HUDEP-2 (cell line): ENCODE measurements at regions not wholly inside any gene's neighbourhood (a gene's known extent, or its start where the extent isn't known, plus 50 kb on each side); places are given as distances from the start of the nearest gene placed in this dataset.

Source experiments
- DNase-seq, 76 experiments: peaks; one replicate each; lab custom pipeline; 2025; ENCODE audit not compliant: unreplicated experiment in 76 of 76; lab: John Stamatoyannopoulos, UW

GRCh38 chr2:30367232-30368070, 79.6 kb upstream of the LCLAT1 start:
- no peak for DNase-seq

DNA sequence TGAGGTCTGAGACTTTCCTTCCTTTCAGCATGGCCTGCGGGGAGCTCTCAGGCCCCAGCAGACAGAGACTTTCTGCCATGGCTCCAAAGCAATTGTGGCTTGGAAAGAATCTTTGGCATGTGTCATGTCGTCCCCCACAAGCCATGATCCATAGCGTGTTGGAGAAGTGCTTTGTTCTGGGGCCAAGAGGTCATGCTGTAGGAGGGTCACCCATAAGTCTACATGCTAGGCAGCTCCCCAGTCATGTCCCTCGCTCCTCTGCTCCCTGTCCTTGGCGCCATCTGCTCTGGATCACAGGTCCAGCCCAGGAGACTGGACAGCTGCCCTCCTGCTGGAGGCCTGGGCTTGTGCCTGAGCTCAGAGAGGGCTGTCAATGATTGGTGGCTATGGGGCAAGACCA, 78.8 kb upstream of the LCLAT1 start:
- DNase-seq, result no peak

- DNase-seq, result no peak
Measured at GRCh38 chr2:30371028-30371689, 75.9 kb upstream of the LCLAT1 start.

DNA sequence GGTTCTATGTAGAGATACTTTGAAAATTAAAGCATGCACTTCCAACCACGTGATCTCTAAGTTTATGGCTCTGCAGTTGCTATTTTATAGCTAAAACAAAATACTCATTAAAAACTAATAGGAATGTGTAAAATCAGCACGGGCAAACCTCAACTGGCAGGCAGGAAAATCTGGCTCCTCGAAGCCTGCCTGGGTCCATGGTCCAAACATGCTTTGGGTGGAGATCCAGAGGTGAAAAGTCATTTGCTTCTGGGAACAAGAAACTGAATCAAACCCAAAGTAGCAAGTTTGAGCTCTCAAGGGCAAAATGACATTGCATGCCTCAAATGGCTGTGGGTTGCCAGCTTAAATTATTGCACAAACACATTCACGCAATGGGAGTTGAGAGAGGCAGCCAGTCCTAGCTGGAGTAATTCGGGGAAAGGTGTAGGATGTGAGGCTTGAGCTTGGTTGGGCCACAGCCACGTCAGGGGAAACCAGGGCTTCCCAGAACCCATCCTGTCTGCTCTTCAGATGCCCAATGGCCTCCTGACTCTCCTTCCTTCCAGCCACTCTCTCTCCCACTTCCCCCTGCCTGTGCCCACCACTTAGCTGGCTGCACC, 75.2 kb upstream of the LCLAT1 start:
- DNase-seq, result no peak

GRCh38 chr2:30372826-30373225, 74.2 kb upstream of the LCLAT1 start:
- DNase-seq, result no peak

- DNase-seq, result no peak
Measured at GRCh38 chr2:30373881-30374302, 73.2 kb upstream of the LCLAT1 start.

GRCh38 chr2:30374380-30374779, 72.7 kb upstream of the LCLAT1 start:
- DNase-seq, result no peak

DNA sequence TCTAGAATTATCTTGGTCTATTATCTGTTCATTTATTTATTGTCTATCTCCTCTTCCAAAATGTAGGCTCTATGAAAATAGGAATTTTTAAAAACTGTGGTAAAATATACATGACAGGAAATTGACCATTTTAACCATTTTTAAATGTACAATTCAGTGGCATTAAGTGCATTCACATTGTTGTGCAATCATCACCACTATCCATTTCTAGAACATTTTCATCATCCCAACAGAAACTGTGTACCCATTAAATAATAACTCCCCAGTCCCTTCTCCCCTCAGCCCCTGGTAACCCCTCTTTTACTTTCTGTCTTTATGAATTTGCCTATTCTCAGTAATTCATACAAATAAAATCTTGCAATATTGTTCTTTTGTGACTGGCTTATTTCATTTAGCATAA, 71.1 kb upstream of the LCLAT1 start:
- DNase-seq, result no peak

DNA sequence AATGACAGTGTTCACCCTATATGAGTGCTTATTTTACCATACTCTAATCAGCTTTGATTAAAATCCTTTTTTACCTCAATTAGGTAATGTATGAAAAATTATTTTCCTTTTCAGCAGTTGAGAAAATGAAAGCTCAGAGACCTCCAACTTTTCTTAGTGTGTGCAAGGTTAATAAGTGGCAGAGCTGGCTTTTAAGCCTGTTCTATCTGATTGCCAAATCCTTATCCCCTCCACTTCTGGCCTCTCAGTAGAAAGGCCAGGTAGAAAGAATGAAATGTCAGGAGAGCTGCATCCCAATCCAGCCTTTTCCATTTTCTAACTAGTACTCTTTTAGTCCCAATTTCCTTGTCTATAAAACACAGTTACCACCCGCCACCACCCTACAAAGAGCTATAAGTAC, 67.6 kb upstream of the LCLAT1 start:
- DNase-seq, result no peak

GRCh38 chr2:30380824-30381223, 66.2 kb upstream of the LCLAT1 start:
- DNase-seq, result no peak

DNA sequence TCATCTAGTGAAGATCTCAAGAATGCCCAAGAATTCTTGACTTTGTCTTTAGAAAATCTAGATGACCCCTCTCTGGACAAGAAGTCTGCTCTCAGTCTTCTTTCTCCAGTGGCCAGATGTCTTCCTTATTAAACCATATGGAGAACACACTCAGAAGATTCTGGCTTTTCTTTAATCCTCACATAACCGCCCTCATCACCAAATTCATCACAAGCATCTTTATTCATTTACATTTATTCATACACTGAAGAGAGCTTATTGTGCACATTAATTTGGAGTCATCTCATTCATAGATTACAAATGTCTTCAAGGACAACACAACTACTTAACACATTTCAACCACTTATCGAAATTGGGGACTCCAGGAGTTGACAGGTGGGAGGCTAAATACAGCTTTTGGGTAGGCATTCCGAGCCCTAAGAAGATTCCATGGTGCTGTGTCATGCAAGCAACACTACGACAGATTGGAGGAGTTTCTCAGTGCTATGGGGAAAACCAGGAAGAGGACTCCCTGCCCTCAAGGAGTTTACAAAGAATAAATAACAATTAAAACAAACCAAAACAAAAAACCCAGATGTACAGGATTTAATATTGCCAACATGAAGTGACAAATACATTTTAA, 64.8 kb upstream of the LCLAT1 start:
- DNase-seq, result no peak

- DNase-seq, result no peak
Measured at GRCh38 chr2:30382995-30383394, 64.1 kb upstream of the LCLAT1 start.

DNA sequence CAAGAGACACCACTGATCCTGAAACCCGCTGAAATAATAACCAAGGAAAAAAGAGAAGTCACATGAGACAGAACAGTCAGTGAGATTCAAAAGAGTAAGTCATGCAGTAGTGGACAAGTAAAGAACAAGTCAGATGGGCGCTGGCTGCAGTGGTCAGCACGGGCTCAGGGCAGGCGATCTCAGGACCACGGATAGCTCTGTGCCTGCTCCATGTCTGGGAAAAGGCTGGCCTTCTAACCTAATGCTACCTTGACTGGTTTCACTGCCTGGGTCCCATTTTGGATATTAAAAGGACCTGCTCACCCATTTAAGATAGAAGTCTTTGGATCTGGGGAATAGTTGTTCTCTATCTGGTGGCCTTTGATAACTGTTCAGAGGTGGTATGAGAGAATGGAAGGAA, 61.7 kb upstream of the LCLAT1 start:
- peak in 3 of 76 experiments; percentile 2 to 5 (median 3) for DNase-seq

GRCh38 chr2:30392097-30392496, 54.9 kb upstream of the LCLAT1 start:
- no peak for DNase-seq

DNA sequence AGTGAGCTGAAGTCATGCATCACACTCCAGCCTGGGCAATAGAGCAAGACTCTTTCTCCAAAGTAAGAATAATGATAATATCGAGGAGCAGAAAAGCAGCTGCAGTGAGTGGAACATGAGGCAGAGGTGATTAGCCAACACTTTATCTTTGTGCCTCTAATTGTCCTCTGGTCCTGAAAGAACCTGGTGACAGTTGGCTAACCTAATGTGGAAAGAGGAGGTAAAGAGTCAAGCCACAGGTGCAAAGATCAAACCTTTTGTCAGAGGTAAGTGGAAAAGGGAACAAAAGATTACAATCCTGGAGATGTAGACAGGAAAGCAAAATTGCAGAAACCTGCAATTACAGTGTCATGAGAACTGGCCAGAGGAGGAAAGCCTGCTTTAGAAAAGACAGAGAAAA, 53.5 kb upstream of the LCLAT1 start:
- no peak for DNase-seq

DNA sequence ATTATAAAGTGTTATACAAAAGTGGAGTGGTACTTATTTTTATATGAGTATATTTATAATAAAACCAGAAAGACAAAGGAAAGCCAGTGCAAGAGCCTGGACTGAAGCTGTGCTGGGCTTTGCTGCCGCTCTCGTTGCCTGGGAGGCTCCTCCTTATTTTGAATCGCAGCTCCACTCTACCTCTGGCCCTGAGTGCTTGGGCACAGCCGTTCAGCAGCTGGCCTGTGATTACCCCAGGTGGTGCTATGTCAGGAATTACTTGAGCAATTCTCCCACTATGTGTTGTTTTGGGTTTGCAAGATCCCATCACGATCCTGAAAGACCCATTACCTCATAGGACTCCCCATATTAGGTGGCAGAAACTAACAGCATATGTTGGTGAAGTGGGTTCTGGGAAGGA, 53.0 kb upstream of the LCLAT1 start:
- DNase-seq, result no peak

DNA sequence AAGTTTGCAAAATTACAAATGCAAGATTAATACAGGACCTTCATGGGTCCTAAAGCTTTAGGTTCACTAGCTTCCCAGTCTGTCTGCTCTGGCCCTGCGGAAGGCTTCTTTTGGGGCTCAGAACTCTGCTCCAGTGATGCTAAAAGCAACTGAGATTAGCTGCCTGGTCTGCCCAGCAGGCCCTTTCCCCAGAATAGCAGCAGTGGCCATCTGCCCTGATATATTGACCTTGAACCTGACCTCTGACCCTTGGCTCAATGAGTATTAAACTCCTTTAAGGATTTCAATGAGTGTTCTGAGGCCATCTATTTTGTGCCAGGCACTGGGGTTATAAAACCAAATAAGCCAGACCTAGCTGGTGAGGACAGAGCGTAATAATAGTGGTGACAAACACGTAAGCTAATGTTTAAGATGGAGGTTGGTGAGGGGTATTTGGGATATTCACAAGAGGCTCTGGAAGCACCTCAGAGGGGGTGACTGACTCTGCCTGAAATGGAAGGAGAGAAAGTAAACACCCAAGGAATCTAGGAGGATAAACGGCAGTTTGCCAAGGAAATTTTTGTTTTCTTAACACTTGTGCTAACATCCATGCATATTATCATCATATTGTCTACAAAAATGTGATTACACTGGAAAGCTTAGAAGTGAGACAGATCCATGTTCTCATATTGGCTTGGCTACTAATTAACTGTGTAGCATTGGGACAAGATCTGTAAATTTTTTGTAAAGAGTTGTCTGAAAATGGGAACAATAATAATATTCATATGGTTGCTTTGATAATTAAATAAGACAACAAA, 50.4 kb upstream of the LCLAT1 start:
- DNase-seq, result no peak
